ENCODE measurements at regions not wholly inside any gene's neighbourhood (a gene's known extent, or its start where the extent isn't known, plus 50 kb on each side); places are given as distances from the start of the nearest gene placed in this dataset.

DNA sequence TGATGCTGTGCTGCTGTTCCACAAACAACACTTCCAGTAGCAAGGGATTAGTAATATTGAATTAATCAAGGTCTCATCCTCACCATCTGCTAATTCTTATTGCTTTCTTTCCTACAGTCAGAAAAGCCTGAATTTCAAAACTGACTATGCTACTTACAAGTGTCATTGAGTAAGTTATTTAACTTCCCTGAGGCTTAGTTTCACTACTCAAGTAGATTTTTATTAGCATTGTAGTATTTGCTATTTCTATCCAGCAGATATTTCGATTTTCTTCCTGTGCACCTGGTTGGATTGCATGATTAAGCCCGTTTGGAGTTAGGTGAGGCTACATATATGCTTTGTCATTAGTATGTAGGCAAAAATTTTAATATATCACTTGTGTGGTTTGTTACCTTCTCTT lies 591.5 kb downstream of the TRHDE start:
- TF ChIP-seq, protein P1, sequence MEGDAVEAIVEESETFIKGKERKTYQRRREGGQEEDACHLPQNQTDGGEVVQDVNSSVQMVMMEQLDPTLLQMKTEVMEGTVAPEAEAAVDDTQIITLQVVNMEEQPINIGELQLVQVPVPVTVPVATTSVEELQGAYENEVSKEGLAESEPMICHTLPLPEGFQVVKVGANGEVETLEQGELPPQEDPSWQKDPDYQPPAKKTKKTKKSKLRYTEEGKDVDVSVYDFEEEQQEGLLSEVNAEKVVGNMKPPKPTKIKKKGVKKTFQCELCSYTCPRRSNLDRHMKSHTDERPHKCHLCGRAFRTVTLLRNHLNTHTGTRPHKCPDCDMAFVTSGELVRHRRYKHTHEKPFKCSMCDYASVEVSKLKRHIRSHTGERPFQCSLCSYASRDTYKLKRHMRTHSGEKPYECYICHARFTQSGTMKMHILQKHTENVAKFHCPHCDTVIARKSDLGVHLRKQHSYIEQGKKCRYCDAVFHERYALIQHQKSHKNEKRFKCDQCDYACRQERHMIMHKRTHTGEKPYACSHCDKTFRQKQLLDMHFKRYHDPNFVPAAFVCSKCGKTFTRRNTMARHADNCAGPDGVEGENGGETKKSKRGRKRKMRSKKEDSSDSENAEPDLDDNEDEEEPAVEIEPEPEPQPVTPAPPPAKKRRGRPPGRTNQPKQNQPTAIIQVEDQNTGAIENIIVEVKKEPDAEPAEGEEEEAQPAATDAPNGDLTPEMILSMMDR (IDR thresholded peaks at IDR 0.05 in 8 of 11, conservative IDR thresholded peaks at IDR 0.05 in 3 of 11) = no peak
- TF ChIP-seq POLR2A (IDR thresholded peaks at IDR 0.05) = no peak

All from spleen (tissue), 7 donors.